HL-60 (cell line): ENCODE measurements at regions not wholly inside any gene's neighbourhood (a gene's known extent, or its start where the extent isn't known, plus 50 kb on each side); places are given as distances from the start of the nearest gene placed in this dataset.

Experiments used
- CTCF ChIP-seq: IDR thresholded peaks from one replicate; pipeline ENCODE4 v1.5.1; 2011; ENCODE audit warnings: low read length, control low read depth, inconsistent platforms; ENCODE audit not compliant: insufficient read depth
- POLR2AphosphoS5 ChIP-seq: IDR thresholded peaks from 2 replicates; pipeline ENCODE4 v1.6.1; 2012; ENCODE audit warnings: low read depth

GRCh38 chr1:218809625-218810024 is 364.1 kb upstream of the LYPLAL1 start:
- no peak for TF ChIP-seq CTCF
- TF ChIP-seq POLR2AphosphoS5: no peak
